CD4-positive, CD25-positive, alpha-beta regulatory T cell (primary cell): ENCODE measurements at regions not wholly inside any gene's neighbourhood (a gene's known extent, or its start where the extent isn't known, plus 50 kb on each side); places are given as distances from the start of the nearest gene placed in this dataset.
A peak's percentile ranks its signal among the peaks of the same experiment; 100 is the strongest.

Experiments used
- ATAC-seq, 2 donors: fragments of 150-1000 bp; cut with Tn5 transposase; one replicate each; pipeline ENCODE4 v1.10.0; 2021; ENCODE audit warnings: low read depth in 2 of 2, moderate number of reproducible peaks in 2 of 2, moderate library complexity in 1 of 2
- DNase-seq, 3 donors: peaks; one replicate each; pipeline versions ENCODE4 v3.0.0 to v3.0.0-alpha.2; 2012 to 2022; ENCODE audit warnings: mixed read lengths in 1 of 3
- H3K27ac ChIP-seq: one replicate; pipeline ENCODE4 v1.7.0; 2013; ENCODE audit warnings: mild to moderate bottlenecking, low read length; ENCODE audit not compliant: insufficient read depth, poor library complexity, severe bottlenecking
- H3K27me3 ChIP-seq: one replicate; pipeline ENCODE4 v1.7.0; 2013; ENCODE audit warnings: low read length; ENCODE audit not compliant: control insufficient read depth, insufficient read depth
- H3K36me3 ChIP-seq: one replicate; pipeline ENCODE4 v1.7.0; 2013; ENCODE audit warnings: mild to moderate bottlenecking, low read length, moderate library complexity; ENCODE audit not compliant: control insufficient read depth, insufficient read depth
- H3K4me1 ChIP-seq: 2 replicates; pipeline ENCODE4 v1.7.0; 2013; ENCODE audit warnings: mild to moderate bottlenecking, low read length; ENCODE audit not compliant: insufficient read depth, control insufficient read depth, poor library complexity, severe bottlenecking
- H3K4me3 ChIP-seq: one replicate; pipeline ENCODE4 v1.7.0; 2013; ENCODE audit warnings: low read depth, mild to moderate bottlenecking, low read length, moderate library complexity
- H3K9me3 ChIP-seq, 2 experiments: 1 replicate in 1 of 2; 2 replicates in 1 of 2; pipeline ENCODE4 v1.7.0; 2013; ENCODE audit warnings: low read length in 2 of 2, mild to moderate bottlenecking in 1 of 2, moderate library complexity in 1 of 2; ENCODE audit not compliant: control insufficient read depth in 2 of 2
- H3K27ac Mint-ChIP-seq, 3 donors: one replicate each; pipeline ENCODE4 v1.8.0; 2020 to 2022; ENCODE audit warnings: mild to moderate bottlenecking in 3 of 3, mixed read lengths in 3 of 3, moderate library complexity in 2 of 3
- H3K27me3 Mint-ChIP-seq: one replicate; pipeline ENCODE4 v1.8.0; 2022; ENCODE audit warnings: mild to moderate bottlenecking, mixed read lengths
- H3K36me3 Mint-ChIP-seq: one replicate; pipeline ENCODE4 v1.8.0; 2020; ENCODE audit warnings: mixed read lengths
- H3K4me1 Mint-ChIP-seq, 4 donors: one replicate each; pipeline ENCODE4 v1.8.0; 2020 to 2022; ENCODE audit warnings: mixed read lengths in 4 of 4, mild to moderate bottlenecking in 1 of 4
- H3K4me3 Mint-ChIP-seq, 4 donors: one replicate each; pipeline ENCODE4 v1.8.0; 2020 to 2022; ENCODE audit warnings: mild to moderate bottlenecking in 4 of 4, mixed read lengths in 4 of 4, moderate library complexity in 3 of 4
- H3K9me3 Mint-ChIP-seq, 7 donors: one replicate each; pipeline ENCODE4 v1.8.0; 2020 to 2022; ENCODE audit warnings: mixed read lengths in 7 of 7, mild to moderate bottlenecking in 3 of 7, moderate library complexity in 2 of 7

DNA sequence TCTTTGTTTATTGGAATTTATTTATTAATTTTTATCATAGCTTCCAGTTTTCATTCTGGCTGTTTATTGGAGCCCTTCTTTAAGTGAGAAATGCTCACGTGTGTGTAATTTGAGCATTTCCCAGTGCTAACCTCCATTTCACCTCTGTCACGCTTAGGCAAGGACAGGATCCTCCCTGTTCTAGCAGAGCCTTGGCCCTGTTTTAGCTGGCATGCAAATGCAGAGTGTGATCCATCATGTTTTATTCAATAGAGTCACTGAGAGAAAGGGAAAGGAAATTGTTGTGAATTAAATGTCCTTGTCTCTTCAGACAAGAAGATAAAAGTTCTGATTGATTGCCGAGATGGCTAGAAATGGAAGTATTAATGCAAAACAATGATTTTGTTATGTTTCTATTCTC is 137.3 kb upstream of the ACO1 start:
- Histone ChIP-seq H3K9me3 (no peaks in the 10 kb centered on the region), H3K27me3 (no peaks in the 10 kb centered on the region), H3K27ac (no peak overlapping the region), H3K36me3 (no peaks in the 10 kb centered on the region), H3K4me3 (no peak overlapping the region), H3K4me1 (no peaks in the 10 kb centered on the region)
- Mint-ChIP-seq H3K4me3 (no peak overlapping the region), H3K36me3 (no peaks in the 10 kb centered on the region), H3K27me3 (peaks cover 5% of the 10 kb centered on the region), H3K9me3 (peaks cover 0 to 5% (median 0%) of the 10 kb centered on the region in 7 donors), H3K4me1 (no peaks in the 10 kb centered on the region), H3K27ac (no peak overlapping the region)
- DNase-seq, result no peak
- no peak for ATAC-seq

DNA sequence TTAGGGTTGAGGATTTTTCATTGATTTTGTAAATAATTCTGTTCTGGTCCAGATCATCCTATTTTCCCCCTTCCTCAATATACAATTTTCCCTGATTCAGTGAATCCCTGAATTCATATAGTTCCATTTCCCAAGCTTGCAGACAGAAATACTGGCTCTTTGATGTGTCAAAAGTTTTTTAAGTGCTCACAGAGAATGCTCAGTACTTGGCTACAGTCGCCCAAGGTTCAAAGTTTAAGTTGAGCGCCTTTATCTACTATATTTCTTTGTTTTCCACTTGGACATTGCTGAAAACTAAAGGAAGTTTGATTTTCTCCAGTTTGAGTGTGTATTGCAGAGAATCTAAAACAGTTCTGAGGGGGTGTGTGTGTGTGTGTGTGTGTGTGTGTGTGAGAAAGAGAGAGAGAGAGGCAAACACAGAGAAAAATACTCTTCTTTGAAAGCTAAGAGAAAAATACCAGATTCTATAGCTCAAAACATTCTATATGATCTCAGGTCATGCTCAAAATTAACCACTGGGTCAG is 136.2 kb upstream of the ACO1 start:
- ATAC-seq, result no peak
- Histone ChIP-seq H3K4me3 (no peak overlapping the region), H3K36me3 (no peaks in the 10 kb centered on the region), H3K27ac (no peak overlapping the region), H3K9me3 (no peaks in the 10 kb centered on the region), H3K27me3 (no peaks in the 10 kb centered on the region), H3K4me1 (no peaks in the 10 kb centered on the region)
- Mint-ChIP-seq H3K4me1 (no peaks in the 10 kb centered on the region), H3K27ac (no peak overlapping the region), H3K36me3 (no peaks in the 10 kb centered on the region), H3K4me3 (no peak overlapping the region), H3K27me3 (peaks cover 5% of the 10 kb centered on the region), H3K9me3 (peaks cover 0 to 5% (median 0%) of the 10 kb centered on the region in 7 donors)
- no peak for DNase-seq

DNA sequence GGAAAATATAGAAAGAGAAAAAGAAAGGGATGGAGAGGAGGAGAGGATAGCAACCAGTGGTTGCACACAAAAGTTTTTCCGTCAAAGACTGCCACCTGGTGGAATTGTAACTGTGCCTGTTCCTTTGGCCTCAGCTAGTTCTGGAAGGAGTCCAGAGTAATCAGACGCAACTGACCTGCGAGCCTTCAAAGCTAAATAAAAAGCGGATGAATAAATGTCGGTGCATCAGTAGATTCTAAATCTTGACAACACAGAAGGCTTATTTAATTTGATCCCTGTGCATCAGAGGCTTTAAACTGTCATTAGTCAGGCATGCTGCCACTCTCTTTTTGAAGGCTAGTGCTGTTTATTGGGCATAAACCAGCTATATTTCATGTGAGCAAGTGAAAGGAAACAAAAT is 132.9 kb upstream of the ACO1 start:
- H3K27me3 ChIP-seq, result no peaks in the 10 kb centered on the region
- Mint-ChIP-seq H3K4me3 (no peak overlapping the region), H3K27ac (no peak overlapping the region), H3K4me1 (no peaks in the 10 kb centered on the region), H3K9me3 (peaks cover 0 to 1% (median 0%) of the 10 kb centered on the region in 7 donors), H3K36me3 (no peaks in the 10 kb centered on the region), H3K27me3 (peaks cover 5% of the 10 kb centered on the region)
- no peaks in the 10 kb centered on the region for H3K36me3 ChIP-seq
- no peaks in the 10 kb centered on the region for H3K4me1 ChIP-seq
- ATAC-seq (no peak), DNase-seq (peak in 2 of 3 donors; percentile 30 to 33)
- H3K9me3 ChIP-seq, result no peaks in the 10 kb centered on the region
- H3K4me3 ChIP-seq, result no peak overlapping the region
- H3K27ac ChIP-seq, result no peak overlapping the region

DNA sequence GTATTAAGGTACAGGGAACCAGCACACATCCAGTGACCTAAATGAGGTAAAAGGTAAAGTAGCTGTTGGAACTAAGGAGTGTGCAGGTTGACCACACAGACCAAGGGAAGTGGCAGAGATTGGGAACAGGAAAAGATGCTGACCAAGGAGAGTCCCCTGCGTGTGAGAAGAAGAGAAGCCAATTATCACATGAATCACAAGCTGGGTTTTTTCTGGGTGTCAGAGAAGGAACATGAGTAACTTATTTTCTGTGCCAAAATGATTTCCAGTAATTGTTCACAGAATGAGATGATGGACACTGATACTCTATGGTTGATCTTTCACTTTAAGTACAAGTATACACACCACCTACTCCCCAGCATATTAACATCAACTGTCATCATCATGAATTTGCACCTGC is 130.7 kb upstream of the ACO1 start:
- peaks cover 5% of the 10 kb centered on the region for H3K27me3 Mint-ChIP-seq
- Histone ChIP-seq H3K9me3 (no peaks in the 10 kb centered on the region), H3K4me3 (no peak overlapping the region), H3K27ac (no peak overlapping the region), H3K27me3 (no peaks in the 10 kb centered on the region), H3K36me3 (no peaks in the 10 kb centered on the region), H3K4me1 (no peaks in the 10 kb centered on the region)
- ATAC-seq (no peak), DNase-seq (no peak)
- no peaks in the 10 kb centered on the region for H3K36me3 Mint-ChIP-seq
- H3K9me3 Mint-ChIP-seq, result peaks cover 0 to 1% (median 0%) of the 10 kb centered on the region in 7 donors
- H3K27ac Mint-ChIP-seq, result no peak overlapping the region
- no peak overlapping the region for H3K4me3 Mint-ChIP-seq
- H3K4me1 Mint-ChIP-seq, result no peaks in the 10 kb centered on the region

DNA sequence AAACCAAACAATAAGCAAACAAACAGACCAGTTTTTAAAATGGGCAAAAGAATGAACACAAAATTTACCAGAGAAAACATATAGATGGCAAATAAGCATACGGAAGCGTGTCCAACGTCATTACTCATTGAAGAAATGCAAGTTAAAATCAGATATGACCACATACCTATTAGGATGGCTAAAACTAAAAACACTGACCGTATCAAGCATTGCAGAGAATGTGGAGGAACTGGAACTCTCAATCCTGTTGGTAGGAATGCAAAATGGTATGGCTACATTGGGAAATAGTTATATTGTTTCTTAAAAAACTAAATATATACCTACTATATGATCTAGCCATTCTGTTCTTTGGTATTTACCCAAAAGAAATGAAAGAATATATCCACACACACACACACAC is 129.4 kb upstream of the ACO1 start:
- Mint-ChIP-seq H3K4me1 (no peaks in the 10 kb centered on the region), H3K27ac (no peak overlapping the region), H3K36me3 (no peaks in the 10 kb centered on the region), H3K27me3 (peaks cover 5% of the 10 kb centered on the region), H3K9me3 (peaks cover 0 to 1% (median 0%) of the 10 kb centered on the region in 7 donors), H3K4me3 (no peak overlapping the region)
- Histone ChIP-seq H3K27me3 (no peaks in the 10 kb centered on the region), H3K27ac (no peak overlapping the region), H3K4me1 (no peaks in the 10 kb centered on the region), H3K9me3 (no peaks in the 10 kb centered on the region), H3K4me3 (no peak overlapping the region), H3K36me3 (no peaks in the 10 kb centered on the region)
- no peak for ATAC-seq
- no peak for DNase-seq

DNA sequence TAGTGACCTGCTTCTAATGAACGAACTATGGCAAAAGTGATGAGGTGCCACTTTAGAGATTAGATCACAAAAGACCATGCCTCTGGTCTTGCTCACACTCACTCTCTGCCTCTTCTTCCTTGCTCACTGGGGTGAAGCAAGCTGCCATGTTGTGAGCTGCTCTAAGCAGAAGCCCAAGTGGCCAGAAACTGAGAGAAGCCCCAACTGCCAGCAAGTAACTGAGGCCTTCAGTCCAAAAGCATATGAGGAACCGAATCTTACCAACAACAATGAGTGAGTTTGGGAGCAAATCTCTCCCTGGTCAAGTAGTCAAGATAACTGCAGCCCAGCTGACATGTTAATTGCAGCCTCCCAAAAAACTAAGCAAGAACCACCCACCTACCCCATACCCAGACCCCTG is 126.0 kb upstream of the ACO1 start:
- Mint-ChIP-seq H3K4me1 (no peaks in the 10 kb centered on the region), H3K36me3 (no peaks in the 10 kb centered on the region), H3K4me3 (no peak overlapping the region), H3K9me3 (peaks cover 0 to 2% (median 0%) of the 10 kb centered on the region in 7 donors), H3K27ac (no peak overlapping the region), H3K27me3 (no peaks in the 10 kb centered on the region)
- Histone ChIP-seq H3K9me3 (no peaks in the 10 kb centered on the region), H3K36me3 (no peaks in the 10 kb centered on the region), H3K27ac (no peak overlapping the region), H3K4me3 (no peak overlapping the region), H3K27me3 (peaks cover 3% of the 10 kb centered on the region), H3K4me1 (no peaks in the 10 kb centered on the region)
- DNase-seq (no peak), ATAC-seq (no peak)

DNA sequence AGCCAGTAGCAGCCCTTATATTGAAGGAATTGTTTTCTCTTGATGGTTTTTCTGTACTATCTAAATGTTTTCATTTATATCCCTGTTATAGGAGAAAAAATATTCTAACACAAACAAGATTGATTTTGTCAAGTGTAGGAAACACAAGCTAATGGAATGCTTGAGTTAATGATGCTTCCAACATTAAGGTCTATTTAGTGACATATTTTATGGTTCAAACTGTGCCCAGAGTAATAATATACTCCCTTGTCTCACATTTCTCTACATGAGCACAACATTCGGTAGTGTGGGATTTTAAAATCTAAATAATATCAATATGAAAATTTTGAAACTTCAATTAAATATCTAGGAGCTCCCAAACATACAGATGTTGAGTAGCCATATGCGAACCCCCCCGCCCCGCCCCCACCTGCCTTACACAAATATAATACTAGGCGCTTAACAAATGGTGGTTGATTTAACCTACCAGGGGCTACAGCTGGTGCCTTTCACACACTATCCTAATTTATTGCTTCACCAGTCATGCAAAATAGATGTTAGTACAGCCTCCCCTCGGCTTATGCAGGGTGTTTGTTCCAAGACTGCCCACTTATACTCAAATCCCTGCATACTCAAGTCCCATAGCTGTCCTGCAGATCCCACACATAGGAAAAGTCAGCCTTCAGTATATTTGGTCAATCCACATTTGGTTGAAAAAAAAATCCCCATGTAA is 124.1 kb upstream of the ACO1 start:
- Mint-ChIP-seq H3K27ac (no peak overlapping the region), H3K4me3 (no peak overlapping the region), H3K27me3 (no peaks in the 10 kb centered on the region), H3K36me3 (no peaks in the 10 kb centered on the region), H3K4me1 (no peaks in the 10 kb centered on the region), H3K9me3 (peaks cover 0 to 2% (median 0%) of the 10 kb centered on the region in 7 donors)
- no peaks in the 10 kb centered on the region for H3K4me1 ChIP-seq
- no peaks in the 10 kb centered on the region for H3K9me3 ChIP-seq
- H3K27me3 ChIP-seq, result peaks cover 3% of the 10 kb centered on the region
- no peaks in the 10 kb centered on the region for H3K36me3 ChIP-seq
- H3K4me3 ChIP-seq, result no peak overlapping the region
- ATAC-seq, result no peak
- no peak for DNase-seq
- H3K27ac ChIP-seq, result no peak overlapping the region
